Stimulated activated CD8-positive, alpha-beta memory T cell treated with anti-CD3 and anti-CD28 coated beads, Interleukin-15, amount 100 ng/mL, for 24 hours (primary cell): ENCODE measurements at regions not wholly inside any gene's neighbourhood (a gene's known extent, or its start where the extent isn't known, plus 50 kb on each side); places are given as distances from the start of the nearest gene placed in this dataset.
"Not testable (repeated sequence)": the region's sequence is repeated elsewhere in the genome, so short reads cannot be mapped to it uniquely, and the experiment has no call there.

ENCODE experiments used
- DNase-seq: peaks from one replicate; pipeline ENCODE4 v3.0.0-alpha.2; 2020; ENCODE audit warnings: low read depth

DNA sequence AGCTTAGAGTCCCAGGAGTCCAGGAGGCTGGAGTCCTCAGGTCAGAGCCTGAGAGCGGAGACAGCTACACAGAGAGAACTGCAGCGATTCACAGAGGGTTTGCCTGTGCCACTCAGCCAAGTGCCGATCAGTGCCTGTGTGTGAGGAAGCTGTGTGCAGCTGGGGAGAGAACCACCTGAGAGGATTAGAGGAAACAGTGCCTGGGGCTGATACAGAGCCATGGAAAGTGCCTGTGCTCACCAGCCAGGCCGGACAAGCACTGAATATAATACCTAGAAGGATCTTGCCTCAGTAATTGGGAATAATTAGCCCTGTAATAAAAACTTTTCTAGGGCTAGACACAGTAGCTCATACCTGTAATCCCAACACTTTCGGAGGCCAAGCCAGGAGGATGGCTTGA is 134.7 kb downstream of the ARHGAP11B start:
- DNase-seq, result not testable (repeated sequence)

DNA sequence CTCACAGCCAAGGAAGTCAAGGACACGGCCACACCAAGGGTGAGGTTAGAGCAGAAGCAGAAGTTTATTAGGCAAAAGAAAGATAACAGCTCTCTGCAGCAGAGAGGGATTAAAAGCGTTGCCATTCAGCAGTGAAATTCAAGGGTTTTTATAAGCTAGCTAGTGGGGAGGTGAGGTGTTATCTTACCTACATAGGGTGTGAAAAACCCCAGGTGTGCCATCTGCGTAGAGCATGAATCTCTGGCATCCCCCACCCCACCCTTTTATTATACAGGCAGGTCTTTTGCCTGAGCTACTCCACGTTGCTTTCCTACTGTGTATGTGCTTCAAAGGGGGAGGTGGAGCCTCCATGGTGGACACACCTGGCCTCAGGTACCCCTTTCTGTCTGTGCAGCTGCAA is 135.4 kb downstream of the ARHGAP11B start:
- DNase-seq, result not testable (repeated sequence)

DNA sequence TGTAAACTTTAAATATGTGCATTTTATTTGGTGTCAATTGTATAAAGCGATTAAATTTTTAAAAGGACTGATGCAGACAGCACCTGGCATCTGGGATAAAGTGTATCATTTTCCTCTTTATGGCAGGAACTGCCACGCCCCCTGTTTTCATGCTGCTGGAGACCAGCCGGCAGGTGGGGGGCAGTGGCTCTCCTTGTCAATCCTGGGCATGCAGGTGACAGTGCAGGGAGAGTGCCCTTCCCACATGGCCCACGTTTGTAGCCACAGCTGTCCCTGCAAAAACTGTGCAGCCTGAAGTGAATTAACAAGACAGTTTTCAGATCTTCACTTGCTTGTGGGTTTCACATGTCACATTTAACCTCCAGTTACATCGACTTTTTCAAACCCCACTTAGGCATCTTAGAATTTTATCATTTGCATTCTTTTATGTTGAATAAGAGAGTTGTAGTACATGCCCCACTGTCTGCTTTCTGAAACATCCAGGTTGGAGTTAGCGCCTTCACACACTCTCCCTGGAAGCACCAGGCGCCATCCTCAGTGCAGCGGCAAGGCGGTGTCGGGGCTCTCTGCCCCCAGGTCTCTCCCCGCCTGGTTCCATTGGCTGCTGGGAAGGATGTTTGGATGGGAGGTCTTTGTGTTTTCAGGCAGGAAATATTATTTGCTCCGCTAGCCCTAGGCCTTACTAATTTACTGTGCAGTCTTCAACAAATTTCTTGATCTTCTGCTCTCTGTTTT is 134.2 kb upstream of the FAN1 start:
- not testable (repeated sequence) for DNase-seq

DNA sequence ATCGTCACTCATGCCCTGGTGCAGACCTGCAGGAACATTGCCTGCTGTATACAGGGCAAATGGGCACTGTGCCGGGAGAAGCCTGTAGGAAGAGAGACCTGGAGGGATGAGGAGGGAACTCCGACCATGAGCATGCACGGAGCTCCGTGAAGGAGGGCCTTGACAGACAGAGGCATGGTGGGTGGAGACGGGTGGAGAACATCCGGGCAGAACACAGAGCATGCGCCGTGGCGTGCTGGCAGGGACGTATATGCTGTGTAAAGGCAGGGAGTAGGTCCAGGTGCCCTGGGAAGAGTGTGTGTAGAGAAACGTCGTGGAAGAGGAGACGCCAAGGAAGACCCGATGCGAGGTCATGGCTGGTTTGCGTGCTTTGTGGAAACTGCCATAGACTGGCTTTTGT is 133.0 kb upstream of the FAN1 start:
- DNase-seq, result no peak

DNA sequence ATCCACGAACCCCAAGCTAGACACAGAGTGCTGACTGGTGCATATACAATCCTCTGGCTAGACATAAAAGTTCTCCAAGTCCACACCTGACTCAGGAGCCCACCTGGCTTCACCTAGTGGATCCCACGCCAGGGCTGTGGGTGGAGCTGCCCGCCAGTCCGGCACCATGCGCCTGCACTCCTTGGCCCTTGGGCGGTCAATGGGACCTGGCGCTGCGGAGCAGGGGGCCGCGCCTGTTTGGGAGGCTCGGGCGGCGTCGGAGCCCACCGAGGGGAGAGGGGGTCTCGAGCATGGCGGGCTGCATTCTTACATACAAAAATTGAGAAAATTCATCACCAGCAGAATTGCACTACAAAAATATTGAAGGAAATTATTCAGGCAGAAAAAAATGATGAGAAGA is 120.7 kb upstream of the FAN1 start:
- no peak for DNase-seq

DNA sequence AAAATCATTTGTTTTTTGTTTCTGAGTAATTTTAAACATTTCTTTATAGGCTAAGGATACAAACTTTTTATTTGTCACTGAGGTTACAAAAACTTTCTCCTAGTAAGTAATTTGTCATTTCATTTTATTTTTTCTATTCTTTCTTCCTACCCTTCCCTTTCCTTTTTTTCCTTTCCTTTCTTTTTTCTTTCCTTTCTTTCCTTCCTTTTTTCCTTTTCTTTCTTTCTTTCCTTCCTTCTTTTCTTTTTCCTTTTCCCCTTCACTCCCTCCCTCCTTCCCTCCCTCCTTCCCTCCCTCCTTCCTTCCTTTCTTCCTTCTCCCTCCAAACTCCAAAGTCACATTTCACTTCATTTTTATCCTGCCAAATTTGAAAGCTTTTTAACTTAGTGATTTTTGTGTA is 115.1 kb upstream of the FAN1 start:
- DNase-seq, result no peak

DNA sequence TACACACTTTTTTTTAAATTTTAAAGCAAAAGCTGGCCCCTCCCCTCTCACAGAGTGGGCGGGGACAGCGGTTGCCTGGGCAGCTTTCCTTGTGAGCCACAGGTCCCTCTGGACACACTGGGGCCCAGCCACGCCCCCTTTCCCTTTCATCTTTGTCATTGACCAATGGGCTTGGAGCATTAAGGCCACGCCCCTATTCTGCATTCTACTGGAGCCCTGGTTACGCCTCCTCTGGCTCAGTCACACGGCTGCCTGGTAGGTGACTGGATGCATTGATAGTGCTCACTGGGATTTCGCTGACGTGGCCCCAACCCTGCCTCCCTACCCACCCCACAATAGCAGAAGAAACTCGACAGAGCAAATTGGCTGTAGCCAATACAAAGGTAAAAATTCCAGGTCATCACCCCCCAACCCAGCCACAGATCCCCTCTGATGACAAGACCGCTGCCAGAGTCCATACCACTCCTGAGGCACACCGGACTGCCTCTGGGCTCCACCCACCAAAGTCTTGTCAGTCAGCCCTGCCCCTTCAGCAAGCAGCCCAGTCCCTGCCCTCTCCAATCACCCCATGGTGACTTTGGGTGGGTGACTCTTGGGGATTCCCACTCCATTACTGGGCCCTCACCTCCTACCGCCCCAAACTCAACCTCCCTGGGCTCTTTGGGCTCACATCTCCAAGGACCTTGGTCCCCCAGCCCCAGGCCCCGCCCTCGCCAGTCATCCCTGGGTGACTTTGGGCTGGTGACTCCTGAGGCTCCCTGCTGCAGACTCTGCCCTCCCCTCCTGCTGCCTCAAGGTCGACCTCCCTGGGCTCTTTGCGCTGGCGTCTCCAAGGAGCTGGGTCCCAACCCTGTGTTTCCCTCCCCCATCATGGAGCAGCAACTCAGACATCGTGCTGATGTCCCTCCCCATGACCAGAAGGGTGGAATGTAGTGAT is 112.2 kb upstream of the FAN1 start:
- no peak for DNase-seq

DNA sequence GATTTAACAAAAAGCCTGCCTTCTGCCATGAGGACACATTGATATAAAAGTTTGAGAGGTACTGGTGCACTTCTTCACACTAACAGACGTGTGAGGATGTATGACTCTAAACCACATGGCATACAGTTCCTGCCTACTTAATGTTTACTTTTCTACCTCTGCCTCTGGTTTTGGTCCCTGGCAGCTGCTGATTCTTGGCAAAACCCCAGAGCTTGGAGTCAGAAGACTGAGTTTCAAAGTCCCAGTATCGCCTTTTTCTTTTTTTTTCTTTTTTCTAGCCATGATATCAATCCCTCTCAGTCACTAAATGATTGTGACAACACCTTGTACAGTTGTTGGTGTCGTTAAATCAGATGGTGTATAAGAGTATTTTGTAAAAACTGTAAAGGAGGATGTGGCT is 110.9 kb upstream of the FAN1 start:
- DNase-seq, result not testable (repeated sequence)

DNA sequence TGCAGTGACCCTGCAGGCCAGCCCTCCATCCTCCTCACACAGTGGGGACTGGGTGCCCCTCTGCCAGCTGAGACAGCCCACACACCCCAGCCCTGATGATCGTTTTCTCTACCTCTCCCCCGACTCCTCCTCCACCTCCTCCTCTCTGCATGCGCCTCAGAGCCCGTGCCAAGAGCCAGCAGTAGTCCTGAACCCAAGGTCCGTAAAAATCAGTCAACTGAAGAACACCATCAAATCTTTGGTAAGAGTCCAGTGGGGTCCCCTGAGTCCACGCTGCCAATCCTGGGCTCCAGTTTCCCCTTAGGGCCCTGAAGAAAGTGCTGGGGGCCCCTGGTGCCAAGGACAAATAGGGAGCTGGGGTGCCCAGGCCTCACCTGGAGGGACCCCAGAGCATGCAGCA is 109.3 kb upstream of the FAN1 start:
- DNase-seq, result no peak

DNA sequence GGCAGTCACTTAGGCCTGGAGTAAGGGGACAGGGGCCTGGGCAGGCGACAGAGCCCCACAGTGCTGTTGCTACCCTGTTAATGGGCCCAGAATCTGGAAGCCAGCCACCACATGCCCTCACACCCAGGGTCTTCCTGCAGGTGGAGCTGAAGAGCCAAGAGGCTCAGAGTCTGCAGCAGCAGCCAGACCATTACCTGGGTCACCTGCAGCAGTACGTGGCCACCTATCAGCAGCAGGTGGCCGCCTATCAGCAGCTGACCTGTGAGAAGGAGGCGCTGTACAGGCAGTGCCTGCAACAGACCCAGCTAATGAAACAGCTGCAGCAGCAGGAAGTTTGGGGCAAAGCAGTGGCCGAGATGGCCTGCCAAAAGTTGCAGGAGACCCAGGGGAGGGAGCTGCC is 104.2 kb upstream of the FAN1 start:
- DNase-seq, result not testable (repeated sequence)

DNA sequence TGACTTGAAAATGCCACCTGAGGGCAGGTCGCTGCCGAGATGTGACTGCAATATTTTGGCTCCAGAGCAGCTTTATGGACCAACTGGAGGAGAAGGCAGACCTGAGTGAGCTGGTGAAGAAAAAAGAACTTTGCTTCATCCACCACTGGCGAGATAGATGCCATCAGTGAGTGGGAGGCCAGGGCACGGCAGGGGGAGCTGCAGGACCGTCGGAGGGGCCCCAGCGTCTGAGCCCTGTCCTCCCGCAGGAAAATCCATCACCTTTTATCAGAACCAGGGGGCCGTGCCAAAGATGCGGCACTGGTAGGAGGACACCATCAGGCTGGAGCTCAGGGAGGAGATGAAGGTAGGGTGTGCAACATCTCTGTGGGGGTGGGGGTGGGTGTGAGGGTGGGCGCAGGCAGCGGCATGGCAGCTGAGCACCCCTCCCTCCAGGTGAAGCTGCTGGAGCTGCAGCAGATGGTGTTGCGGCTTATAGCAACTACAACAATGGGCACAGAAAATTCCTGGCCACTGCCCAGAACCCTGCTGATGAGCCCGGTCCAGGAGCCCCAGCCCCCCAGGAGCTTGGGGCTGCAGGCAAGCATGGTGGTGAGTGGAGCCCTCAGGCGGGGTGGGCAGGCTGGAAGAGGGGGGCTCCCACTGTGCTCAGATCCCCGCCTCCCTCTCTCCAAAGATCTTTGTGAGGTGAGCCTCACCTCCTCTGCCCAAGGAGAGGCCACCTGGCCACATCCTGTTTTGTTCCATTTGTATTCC is 102.4 kb upstream of the FAN1 start:
- not testable (repeated sequence) for DNase-seq

DNA sequence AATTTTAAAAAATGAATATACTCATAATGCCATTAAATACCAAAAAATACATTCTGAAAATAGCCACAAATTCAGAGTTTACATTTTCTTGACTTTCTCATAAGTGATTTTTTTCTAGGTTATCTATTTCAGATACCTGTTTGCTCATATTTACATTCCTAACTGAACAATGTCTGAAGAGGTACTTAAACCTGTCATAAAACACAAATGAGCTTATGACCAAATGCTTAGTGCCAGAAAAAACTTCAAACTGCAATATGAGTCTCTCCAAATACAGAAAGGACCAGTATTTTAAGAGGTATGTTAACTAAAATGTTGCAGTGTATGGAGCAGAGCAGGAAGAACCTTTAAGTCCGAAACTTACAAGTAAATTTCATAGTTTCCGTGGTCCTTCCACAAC is 101.7 kb upstream of the FAN1 start:
- DNase-seq, result not testable (repeated sequence)

DNA sequence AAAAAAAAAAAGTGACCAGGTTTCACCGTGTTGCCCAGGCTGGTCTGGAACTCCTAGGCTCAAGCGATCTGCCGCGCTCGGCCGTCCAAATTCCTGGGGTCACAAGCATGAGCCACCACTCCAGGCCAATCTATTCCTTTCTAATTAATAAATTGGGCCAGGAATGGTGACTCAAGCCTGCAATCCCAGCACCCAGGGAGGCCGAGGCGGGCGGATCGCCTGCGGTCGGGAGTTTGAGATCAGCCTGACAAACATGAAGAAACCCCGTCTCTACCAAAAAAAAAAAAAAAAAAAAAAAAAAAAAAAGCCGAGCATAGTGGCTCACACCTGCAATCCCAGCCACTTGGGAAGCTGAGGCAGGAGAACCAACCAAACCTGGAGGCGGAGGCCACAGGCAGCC is 100.0 kb upstream of the FAN1 start:
- DNase-seq, result not testable (repeated sequence)

DNA sequence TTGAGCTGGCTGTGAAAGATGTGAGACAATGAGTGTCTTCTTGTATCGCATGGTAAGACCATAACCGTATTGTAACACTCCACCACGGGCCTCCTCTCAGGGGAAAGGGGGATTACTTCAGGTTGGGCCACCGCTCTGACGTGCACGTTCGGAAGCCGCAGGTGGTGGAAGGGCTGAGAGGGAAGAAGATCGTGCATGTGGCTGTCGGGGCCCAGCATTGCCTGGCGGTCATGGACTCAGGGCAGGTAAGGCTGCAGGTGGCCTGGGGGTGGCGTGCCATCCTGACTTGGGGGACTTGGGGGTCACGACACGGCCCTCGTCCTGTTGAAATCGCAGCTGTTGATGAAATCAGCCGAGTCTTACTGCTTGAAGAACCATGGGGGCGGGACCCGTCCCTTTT is 87.3 kb upstream of the FAN1 start:
- no peak for DNase-seq

DNA sequence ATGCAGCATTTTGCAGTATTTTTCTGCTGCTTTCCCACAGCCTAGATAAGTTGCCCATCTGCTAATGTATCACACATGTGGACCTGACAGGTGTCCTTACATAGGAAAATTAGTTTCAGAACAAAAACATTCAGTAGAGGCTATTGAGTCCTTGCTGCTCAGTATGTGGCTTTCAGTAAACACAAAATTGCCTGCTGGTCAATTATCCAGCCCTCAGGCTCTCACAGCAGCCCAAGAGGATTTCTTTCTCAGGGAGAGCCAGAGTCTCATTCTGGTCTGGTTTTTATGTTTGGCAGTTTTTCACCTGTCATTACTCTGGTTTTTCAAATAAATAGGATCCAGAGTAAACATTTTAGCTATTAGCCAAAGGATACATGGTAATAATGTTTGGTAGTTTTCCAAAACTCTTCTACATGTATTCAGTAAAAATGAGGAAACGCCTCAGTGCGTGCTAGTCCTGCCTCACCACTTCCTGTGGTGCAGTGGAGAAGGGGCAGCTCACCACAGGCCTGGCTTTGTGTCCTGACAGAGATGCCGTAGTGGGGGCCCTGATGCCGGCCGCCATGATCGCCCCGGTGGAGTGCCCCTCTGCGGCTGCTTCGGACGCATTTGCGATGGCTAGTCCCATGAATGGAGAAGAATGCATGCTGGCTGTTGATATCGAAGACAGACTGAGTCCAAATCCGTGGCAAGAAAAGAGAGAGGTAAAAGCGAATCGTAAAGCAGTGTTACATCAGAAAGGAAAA is 80.5 kb upstream of the FAN1 start:
- not testable (repeated sequence) for DNase-seq

DNA sequence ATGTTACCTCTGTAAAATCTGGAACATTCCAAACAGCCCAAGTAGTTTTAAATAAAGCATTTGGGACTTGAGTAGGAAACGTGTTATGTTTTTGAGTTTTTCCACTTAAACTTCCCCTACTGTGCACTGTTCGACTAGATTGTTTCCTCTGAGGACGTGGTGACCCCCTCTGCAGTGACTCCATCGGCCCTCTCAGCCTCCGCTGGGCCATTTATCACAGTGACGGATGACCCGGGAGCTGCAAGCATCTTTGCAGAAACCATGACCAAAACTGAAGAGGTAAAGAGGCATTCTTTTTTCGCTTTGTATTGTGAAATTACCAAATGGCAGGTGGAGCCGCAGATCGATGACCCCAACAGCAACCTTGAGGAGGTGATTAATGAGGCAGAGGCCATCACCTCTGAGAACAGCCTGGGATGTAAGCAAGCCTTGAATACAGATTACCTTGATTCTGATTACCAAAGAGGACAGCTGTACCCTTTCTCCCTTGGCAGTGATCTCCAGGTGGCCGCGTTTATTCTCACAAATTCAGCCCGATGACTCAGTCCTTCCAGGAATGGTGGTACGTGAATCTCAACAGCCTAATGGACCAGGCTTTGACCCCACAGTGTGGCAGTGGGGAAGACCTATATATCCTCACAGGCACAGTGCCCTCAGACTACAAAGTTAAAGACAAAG is 79.1 kb upstream of the FAN1 start:
- DNase-seq, result no peak

DNA sequence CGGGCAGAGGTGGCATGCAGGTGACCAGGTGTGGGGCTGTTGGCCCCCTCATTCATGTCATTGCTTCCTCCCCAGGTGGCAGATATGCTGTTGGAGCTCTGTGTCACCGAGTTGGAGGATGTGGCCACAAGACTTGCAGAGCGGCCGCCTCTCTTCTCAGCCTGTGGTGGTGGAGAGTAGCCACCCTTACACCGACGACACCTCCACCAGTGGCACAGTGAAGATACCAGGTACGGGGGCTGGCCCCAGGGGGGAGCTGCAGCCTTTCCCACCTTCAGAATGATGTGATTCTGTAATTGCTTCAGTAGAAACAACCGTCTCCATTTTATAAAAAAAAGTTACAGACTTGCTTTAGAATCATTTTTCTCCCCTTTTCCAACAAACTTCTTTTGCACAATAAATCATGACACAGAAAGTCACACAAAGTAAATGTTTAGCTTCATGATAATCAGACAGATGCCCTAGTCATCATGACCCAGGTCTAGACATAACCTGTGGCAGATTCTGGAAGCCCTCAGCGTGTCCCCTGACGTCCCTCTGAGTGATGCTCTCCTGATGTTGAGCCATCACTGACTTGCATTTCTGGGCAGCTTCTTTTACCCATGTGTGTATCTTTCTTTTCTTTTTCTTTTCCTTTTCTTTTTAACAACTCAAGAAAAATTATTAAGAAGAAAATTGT is 76.0 kb upstream of the FAN1 start:
- no peak for DNase-seq

DNA sequence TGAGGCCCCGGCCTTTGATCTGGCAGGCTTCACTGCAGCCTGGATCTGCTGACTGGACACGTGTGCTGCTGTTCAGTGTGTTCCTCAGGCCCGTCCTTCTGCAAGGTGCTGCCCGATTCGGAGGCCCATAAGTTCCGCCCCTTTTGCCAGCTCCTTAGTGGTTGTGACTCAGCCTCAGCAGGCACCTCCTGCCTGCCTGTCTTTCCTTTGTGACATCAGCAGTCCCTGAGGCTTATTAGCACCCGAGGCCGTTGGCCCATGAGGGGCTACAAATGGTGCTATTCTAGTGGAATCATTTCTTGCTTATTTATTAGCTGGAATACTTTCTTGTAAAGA is 75.4 kb upstream of the FAN1 start:
- DNase-seq, result not testable (repeated sequence)

DNA sequence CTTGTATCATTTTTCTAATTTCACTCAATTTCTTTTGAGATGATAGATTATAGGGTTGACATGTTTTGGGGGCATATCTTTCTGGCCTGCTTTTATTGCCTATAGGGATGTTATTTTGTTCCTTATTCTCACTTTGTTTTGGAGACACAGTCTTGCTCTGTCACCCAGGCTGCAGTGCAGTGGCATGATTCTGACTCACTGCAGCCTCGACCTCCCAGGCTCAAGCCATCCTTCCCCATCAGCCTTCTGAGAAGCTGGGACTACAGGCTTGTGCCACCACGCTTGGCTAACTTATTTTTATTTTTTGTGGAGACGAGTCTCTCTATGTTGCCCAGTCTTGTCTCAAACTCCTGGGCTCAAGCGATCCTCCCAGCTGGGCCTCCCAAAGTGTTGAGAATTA is 72.8 kb upstream of the FAN1 start:
- DNase-seq, result no peak

DNA sequence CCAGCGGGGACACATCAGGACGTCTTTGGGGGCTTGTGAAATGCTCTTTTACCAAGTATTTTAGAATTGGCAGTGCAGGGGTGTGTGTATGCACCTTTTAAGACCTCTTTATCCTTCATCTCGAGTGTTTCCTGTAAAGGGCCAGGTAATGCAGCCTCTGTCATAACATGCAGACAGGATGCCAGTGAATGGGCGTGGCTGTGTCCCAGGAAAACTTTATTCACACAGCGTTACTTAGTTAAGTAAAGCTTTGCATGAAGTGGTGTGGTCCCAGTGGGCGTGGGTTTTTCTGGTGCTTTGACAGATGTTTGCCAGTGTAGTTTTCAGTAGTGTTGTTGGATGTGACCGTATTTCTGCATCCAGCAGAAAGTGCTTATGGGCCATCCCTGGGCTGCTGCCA is 70.3 kb upstream of the FAN1 start:
- DNase-seq, result not testable (repeated sequence)

DNA sequence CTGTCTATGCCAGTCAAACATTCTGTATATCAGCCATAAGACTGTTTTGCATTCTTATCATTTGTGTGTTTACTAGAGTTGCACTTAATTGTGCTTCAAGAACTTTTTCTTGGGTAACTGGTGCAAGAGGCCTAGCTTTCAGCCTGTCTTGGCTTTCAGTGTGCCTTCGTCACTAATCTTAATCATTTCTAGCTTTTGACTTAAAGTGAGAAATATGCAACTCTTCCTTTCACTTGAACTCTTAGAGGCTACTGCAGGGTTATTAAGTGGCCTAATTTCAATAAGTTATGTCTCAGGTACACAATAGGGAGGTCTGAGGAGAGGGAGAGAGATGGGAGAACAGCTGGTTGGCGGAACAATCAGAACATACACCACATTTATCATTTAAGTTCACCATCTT is 62.1 kb upstream of the FAN1 start:
- DNase-seq, result not testable (repeated sequence)
